ENCODE measurements at regions not wholly inside any gene's neighbourhood (a gene's known extent, or its start where the extent isn't known, plus 50 kb on each side); places are given as distances from the start of the nearest gene placed in this dataset.

- H3K4me3 ChIP-seq (ENCODE audit: low read depth in 2 of 2, low read length in 1 of 2) = no peak overlapping the region
- no peak overlapping the region for H3K9ac ChIP-seq
- CTCF ChIA-PET = no interaction called here
- no peaks in the 10 kb centered on the region for H3K9me2 ChIP-seq
- peaks cover 16% of the 10 kb centered on the region; the same call in 1 of the 2 replicates for H3K27me3 ChIP-seq (ENCODE audit: insufficient read depth)
- H4K20me1 ChIP-seq (ENCODE audit: insufficient read depth) = no peaks in the 10 kb centered on the region
- no peaks in the 10 kb centered on the region for H3K4me1 ChIP-seq (ENCODE audit: control insufficient read depth in 1 of 2, insufficient read depth in 2 of 2, low read depth in 1 of 2, low read length in 1 of 2)
- H3K27ac ChIP-seq (ENCODE audit: low read depth in 2 of 2, low read length in 1 of 2) = no peak overlapping the region
- H3K9me3 ChIP-seq = no peaks in the 10 kb centered on the region
- TF ChIP-seq EP300 (IDR thresholded peaks at IDR 0.05; ENCODE audit: borderline replicate concordance in 1 of 2, low read depth in 1 of 2, low read length in 1 of 2) (no peak), JUND (IDR thresholded peaks at IDR 0.05) (no peak), RXRA (IDR thresholded peaks at IDR 0.05; ENCODE audit: borderline replicate concordance, low read depth) (no peak), RFX5 (IDR thresholded peaks at IDR 0.05; ENCODE audit: low read length) (no peak), USF2 (IDR thresholded peaks at IDR 0.05; ENCODE audit: borderline replicate concordance, low read depth, low read length) (no peak), TEAD4 (IDR thresholded peaks at IDR 0.05; ENCODE audit: borderline replicate concordance, insufficient read depth) (no peak), PBX3 (IDR thresholded peaks at IDR 0.05) (no peak), RAD21 (IDR thresholded peaks at IDR 0.05; ENCODE audit: low read length) (no peak), FOXM1 (IDR thresholded peaks at IDR 0.05; ENCODE audit: low read depth) (no peak), REST (IDR thresholded peaks at IDR 0.05; ENCODE audit: low read depth, low read length) (no peak), YY1 (IDR thresholded peaks at IDR 0.05; ENCODE audit: low read depth) (no peak), GABPA (IDR thresholded peaks at IDR 0.05; ENCODE audit: low read depth) (no peak), TAF1 (IDR thresholded peaks at IDR 0.05; ENCODE audit: borderline replicate concordance, low read depth, low read length) (no peak), NFIC (IDR thresholded peaks at IDR 0.05; ENCODE audit: borderline replicate concordance) (no peak), ZBTB33 (IDR thresholded peaks at IDR 0.05; ENCODE audit: borderline replicate concordance, low read depth) (no peak), NRF1 (IDR thresholded peaks at IDR 0.05; ENCODE audit: low read depth, low read length) (no peak)
- H3K36me3 ChIP-seq (replicated peaks in 1 of 2; ENCODE audit: control insufficient read depth in 1 of 2, insufficient read depth in 2 of 2, low read length in 1 of 2) = no peaks in the 10 kb centered on the region
- POLR2A ChIA-PET = no interaction called here
- no peak overlapping the region for H3K4me2 ChIP-seq
- no peak for DNase-seq
- no peaks in the 10 kb centered on the region for H3K79me2 ChIP-seq (ENCODE audit: insufficient read depth)
- no peak overlapping the region for H2AFZ ChIP-seq (ENCODE audit: low read depth)
- no peaks in the 10 kb centered on the region for H3F3A ChIP-seq (replicated peaks; ENCODE audit: insufficient read depth)
- WGBS (ENCODE audit: low lambda C conversion rate) = 0% methylated on average over 1 of the region's 1 CpG
Measured at GRCh38 chr12:63066136-63066535, 84.9 kb downstream of the AVPR1A start.

Data from SK-N-SH (cell line).